GM21423 (cell line): ENCODE measurements at regions not wholly inside any gene's neighbourhood (a gene's known extent, or its start where the extent isn't known, plus 50 kb on each side); places are given as distances from the start of the nearest gene placed in this dataset.

Experiments used
- ATAC-seq: cut with Tn5 transposase; IDR thresholded peaks from one replicate; pipeline ENCODE4 v1.9.1; 2021; ENCODE audit warnings: mild to moderate bottlenecking, moderate library complexity; ENCODE audit not compliant: unreplicated experiment

GRCh38 chr18:10056506-10056905, 142.7 kb downstream of the VAPA start:
- ATAC-seq, result no peak

- no peak for ATAC-seq
Observed at GRCh38 chr18:10057401-10057893, 143.6 kb downstream of the VAPA start.

GRCh38 chr18:10057894-10058791, 144.3 kb downstream of the VAPA start:
- no peak for ATAC-seq

DNA sequence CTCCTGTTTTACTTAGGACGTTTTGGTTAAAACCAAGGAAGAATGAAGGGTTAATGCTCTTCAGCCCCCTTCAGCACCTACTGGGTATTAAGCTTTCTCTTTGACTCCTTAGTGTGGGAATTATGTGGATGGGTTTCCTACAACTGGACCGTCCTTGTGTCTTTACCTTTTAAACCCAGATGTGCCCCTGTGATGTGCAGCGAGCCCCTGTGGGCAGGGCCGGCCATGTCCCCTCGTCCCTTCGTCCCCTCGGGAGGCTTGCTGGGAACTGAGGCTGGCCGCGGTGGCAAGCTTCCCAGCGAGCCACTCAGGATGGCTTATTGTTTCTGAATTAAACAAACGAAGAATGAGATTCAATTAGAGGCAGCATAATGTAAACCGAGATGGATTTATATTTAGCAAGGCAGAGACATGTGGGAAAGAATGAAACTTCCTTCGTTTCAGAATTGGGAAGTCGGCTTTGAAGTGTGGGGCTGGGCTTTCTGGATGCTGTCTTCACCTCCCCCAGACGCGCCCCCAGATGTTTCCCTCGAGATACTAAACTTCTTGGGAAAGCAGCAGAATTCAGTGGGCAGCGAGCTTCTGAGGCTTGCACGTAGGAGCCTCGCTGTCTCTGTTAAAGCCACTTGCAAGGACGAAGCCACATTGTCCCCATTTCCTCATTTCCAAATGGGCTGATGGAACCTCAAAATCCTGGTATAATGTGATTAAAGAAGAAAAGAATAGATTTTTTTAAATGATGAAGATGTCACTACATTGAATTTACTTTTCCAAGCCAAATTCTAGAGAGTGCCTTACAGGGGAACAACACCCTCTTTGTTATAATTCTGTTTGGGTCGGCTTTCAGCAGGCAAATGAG, 146.0 kb downstream of the VAPA start:
- ATAC-seq, result no peak

DNA sequence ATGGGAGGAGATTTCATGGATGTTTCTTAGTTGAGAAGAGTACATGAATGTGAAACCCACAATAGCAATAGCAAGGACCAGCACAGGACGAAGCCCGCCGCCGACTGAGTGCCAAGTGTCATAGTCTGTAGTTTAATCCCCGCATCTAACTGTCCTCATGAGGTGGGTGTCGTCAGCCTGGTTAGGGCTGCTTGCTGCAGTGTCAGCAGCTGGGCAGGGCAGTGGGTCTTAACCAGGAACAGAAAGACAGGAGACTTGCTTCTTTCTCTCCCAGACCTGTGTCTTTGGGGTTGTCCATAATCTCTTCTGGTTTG, 146.6 kb downstream of the VAPA start:
- no peak for ATAC-seq

DNA sequence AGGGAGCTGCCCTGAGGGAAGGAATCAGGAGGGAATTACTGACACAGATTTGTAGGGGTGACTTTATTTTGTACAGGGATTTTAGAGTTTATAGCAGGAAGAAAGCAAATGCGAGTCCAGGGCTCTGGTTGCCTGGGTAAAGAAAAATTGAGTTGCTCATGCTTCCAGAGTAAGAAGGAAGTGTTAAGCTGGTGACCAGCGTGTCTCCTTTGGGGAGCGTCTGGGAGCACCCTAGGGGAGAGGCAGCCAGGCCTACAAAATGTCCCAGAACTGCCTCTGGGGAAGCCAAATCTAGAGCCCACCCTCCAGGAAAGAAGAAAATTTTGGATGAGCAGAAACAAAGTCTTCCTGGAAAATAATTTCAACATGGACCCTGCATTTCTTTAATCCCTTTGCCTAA, 147.0 kb downstream of the VAPA start:
- no peak for ATAC-seq

GRCh38 chr18:10061566-10062140, 147.8 kb downstream of the VAPA start:
- ATAC-seq, result no peak

DNA sequence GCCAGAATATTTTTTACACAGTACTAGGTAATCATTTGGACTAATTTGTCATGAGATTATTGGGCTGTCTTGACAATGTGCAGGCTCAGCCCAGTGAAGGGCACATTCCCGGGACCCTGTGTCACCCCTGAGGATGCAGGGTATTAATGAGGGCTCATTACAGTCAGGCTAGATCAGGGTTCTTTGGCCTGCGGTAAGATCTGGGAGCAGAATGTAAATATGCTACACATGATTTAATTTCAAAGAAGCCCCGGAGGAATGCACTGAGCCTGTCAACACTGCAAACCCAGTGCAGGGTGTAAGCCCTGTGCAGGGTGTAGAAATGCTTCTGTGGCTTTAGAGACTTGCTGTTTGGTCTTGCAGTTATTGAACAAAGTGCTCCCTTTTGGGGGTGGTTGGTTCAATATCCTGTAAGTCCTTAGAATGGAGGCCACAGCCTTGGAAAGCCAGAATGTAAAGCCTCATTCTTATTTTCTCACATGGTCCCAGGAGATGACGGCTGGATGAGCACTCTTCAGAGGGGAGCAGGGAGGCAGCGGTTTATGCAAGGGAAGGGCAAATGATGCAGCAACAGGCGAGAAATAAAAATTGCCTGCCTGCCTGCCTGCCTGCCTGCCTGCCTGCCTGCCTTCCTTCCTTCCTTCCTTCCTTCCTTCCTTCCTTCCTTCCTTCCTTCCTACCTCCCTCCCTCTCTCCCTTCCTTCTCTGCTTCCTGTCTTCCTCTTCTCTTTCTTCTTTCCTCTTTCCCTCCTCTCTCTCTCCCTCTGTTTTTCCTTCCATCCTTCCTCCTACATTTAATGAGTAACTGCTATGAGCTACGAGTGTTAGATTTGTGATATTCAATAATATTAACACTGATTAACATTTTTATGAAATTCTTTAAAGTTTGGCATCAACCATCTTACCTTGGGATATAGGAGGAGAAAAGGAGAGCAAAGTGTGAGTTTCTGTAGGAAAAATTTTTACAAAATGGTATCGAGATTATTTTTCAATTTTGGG, 148.8 kb downstream of the VAPA start:
- ATAC-seq, result no peak

DNA sequence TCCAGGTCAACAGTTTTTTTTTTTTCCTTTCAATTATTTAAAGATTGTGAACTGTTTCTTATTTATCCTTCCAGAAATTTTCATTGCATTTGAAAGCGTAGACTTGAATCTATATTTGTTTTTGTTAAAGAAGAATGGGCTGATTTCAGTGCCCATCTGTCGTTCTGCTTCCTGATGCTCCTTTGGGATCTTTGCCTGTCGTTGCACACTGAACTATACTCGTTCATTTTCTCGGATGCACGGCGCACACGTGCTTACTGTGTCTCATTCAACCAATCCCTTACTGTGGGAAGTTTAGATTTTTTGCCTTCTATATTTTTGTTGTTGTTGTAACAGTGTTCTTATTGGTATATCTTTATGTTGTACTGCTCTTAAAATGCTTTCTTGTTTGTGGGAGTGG, 149.7 kb downstream of the VAPA start:
- no peak for ATAC-seq

GRCh38 chr18:10064267-10064666, 150.5 kb downstream of the VAPA start:
- no peak for ATAC-seq

GRCh38 chr18:10065296-10065695, 151.5 kb downstream of the VAPA start:
- no peak for ATAC-seq

DNA sequence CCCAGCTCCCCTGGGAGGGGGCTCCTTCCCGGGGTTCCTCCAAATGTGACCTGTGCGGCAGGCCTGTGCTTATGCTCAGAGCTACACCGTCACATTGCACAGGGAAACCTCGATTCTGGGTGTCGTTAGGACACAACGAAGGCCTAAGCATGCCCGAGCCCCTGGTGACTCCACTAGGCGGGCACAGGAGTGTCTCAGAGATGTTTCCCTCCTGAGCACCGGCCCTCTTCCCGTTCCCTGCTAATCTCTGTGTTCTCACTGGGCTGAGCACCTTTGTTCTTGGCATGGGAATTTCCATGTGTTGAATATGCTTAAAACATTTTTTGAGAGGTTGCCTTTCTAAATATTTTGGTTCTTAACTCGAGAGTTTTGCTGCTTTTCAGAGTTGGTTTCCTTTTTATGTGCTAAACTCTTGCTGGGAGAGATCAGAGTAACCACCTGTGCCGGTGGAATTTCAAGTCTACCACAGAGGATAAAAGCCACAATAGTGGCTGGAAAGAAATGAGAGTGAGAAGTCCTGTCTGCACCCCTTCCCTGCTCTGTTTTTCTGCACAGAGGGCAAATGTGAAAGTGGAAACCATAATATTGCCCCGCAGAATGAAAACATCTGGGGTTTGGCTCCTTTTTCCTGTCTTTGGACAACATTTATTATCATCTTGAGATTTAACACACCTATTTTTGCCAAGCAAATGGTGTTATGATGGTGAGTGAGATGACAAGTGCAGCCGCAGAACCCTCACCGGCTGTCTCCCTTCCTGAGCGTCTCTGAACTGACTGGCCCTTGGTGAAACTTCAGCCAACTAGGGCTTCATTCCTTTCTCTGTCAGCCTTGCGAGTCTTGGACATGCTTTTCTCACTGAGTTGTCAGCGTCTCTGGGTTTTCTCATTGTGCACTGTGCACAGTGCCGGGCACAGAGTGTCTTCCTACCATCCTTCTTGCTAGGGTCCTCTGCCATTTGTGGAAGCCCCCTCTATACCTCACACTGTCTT, 154.1 kb downstream of the VAPA start:
- no peak for ATAC-seq

DNA sequence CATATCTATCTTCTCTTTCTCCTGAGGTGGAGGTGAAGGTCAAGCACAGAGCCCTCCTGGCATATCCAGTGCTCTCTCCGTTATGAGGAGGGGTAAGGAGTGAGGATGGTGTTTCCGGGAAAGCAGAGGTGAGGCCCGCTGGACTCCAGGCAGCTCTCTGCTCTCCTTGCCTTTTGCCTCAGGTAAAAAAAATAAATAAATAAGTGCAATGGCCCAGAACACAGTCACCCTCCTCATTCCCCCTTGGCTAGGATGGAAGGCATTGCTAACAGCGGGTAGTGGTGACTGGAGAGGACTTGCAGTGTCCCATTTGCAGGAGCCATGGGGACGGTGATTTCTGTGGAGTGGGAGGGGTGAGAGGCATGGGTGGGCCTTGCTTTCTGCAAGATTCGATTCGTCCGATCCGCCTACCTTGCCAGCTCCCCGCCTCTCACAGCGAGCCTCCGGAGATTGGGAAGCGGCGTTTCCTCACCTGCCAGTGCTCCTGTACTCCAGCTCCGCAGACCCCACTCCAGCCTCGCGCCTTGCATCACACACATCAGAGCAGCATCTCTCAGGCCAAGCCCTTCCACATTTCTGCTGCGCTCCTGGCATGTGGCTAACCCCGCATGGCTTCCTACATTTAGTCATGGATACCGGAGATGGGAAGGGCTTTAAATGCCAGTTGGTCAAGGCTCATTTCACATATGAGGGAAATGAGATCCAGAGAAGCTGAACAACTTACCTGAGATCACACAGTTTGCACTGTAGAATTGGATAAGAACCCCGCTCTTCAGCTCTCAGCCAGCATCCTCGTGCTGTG, 155.2 kb downstream of the VAPA start:
- ATAC-seq, result no peak

DNA sequence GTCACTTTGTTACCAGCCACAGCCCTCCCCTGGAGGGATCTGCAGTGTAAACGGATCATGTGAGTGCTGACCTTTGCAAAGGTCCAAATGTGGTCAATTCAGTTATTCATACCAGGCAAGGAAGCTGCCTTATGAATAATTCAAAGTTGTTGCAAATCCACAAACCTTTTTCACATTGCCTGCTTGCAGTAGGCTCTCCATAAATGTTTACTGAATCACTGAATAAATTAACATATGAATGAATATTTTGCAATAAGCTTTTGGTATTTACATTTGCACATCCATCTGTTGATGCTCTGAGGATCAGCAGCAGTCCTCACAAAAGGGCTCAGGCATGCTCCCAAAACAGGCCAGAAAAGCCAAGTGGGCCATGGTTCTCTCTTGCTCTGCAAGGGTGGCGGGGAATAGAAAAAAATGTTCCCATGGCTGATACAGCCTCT, 156.8 kb downstream of the VAPA start:
- no peak for ATAC-seq

DNA sequence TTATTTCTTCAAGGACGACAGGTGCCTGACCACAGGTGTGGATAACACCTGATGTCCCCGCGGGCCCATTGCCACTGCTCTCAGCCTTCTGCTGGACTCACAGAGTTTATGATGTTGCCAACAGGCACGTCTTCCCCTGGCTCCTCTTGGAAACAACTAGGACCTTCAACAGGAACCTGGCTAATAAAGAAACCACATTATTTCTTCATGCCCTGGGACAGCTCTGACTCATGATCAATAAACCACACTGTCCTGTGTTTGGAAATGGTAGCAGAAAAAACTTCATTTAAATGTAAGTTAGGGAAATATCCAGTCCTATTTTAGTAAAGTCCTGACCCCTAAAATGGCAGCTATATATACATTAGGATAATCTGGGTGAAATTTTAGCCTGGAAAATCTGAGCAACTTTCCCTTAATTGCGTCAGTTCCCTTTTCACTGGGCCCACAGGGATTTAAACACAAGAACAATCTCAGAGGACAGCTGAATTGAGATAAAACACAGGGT, 158.9 kb downstream of the VAPA start:
- ATAC-seq, result no peak

DNA sequence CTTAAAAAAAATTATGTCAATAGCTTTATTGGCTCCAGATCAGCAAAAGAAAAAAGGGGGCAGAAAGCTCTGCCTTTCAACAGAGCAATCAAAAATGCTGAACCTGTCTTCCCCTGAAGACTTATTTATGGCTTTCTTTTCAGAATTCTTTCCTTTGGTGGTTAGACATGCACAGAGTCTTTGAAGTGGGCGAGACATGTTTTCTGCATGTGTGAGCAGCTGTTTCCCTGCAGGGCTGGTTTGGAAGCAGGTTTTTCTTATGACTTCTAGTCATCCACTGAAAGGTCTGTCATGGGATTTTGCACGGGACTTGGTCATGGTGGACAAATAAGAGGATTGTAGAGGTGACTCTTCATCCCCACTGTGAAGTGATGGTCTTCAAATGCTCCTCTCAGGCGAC, 160.3 kb downstream of the VAPA start:
- ATAC-seq, result no peak

- no peak for ATAC-seq
Observed at GRCh38 chr18:10074728-10075127, 160.9 kb downstream of the VAPA start.

GRCh38 chr18:10076502-10077030, 162.8 kb downstream of the VAPA start:
- no peak for ATAC-seq
